CD4-positive, alpha-beta T cell treated with Interleukin-15 for 1 hour (primary cell): ENCODE measurements at regions not wholly inside any gene's neighbourhood (a gene's known extent, or its start where the extent isn't known, plus 50 kb on each side); places are given as distances from the start of the nearest gene placed in this dataset.
"Not testable (repeated sequence)": the region's sequence is repeated elsewhere in the genome, so short reads cannot be mapped to it uniquely, and the experiment has no call there.

Experiments
- DNase-seq: peaks from one replicate; pipeline ENCODE4 v3.0.0-alpha.2; 2020

DNA sequence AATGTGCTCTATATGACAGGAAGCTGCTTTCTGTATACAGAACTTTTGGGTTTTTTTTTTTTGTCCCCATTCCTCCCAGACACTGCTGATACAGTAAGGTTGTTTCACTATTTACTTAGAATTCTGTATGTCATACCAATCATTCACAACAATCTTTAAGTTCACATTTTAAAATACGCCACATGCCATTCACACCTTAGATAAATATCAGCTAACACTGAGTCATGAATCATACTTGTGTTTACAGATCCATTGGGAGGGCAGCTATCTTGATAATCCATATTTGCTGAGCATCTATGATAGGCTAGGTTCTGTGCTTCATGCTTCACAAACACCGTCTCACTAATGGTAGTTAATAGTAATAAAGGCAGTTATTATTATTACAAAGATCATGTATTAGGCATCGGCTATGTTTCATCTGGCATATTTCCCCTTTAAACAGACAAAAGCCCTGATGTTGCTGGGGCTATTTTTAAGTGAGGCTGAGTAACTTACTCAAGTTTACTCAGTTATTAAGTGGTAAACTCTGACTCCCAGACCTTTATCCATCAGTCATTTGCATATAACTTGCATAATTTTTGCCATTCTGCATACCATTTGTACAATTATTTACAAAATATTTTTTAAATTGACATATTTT lies 152.2 kb upstream of the HMHB1 start:
- DNase-seq: no peak

DNA sequence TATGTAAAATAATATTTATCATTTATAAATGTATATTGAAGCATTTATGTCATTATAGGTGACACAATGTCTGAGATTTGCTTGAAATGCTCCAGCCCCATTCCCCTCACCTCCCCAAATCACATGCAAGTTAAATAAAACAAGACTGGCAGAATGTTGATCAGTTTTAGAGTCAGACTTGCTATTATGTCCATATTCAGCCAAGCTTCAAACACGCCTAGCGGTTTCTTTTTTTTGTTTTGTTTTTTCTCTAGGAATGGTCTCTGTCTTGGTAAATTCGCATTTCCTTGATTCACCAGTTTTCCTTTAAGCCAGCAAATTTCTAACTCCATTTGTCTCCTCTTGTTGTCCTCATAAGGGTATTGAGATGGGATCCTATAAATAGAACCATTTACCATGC lies 153.0 kb upstream of the HMHB1 start:
- DNase-seq: no peak

DNA sequence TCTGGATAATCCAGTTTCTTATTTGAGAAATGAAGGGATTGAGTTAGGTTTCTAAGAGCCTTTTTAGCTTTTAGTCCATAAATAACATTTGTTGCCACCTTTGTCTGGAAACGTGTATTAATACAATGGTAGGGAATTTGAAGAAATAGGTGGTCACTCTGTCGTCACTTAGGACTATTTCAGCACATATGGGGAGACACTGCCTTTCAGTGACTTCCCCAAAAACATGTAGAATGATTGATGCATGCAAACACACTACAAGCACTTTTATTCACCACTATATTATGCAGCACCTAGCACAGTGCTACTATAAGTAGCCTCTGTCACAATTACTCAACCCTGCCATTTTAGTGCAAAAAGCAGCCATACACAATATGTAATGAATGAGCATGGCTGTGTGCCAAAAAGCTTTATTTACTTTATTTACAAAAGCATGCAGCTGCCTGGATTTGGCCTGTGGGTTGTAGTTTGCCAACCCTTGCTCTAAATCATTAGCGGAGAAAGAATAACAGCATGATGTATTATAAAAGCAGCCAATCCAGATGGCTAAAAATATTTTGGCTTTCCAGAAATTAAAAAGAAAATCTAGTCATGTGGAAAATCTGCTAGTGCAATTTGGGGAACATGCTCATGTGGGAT lies 154.2 kb upstream of the HMHB1 start:
- DNase-seq: no peak

GRCh38 chr5:143653766-143654282 lies 158.1 kb upstream of the HMHB1 start:
- DNase-seq: no peak

- no peak for DNase-seq
Measured at GRCh38 chr5:143653256-143653655, 158.7 kb upstream of the HMHB1 start.

GRCh38 chr5:143652108-143652700 lies 159.8 kb upstream of the HMHB1 start:
- DNase-seq: no peak

GRCh38 chr5:143649937-143650621 lies 161.9 kb upstream of the HMHB1 start:
- no peak for DNase-seq

GRCh38 chr5:143648696-143649095 lies 163.3 kb upstream of the HMHB1 start:
- no peak for DNase-seq

DNA sequence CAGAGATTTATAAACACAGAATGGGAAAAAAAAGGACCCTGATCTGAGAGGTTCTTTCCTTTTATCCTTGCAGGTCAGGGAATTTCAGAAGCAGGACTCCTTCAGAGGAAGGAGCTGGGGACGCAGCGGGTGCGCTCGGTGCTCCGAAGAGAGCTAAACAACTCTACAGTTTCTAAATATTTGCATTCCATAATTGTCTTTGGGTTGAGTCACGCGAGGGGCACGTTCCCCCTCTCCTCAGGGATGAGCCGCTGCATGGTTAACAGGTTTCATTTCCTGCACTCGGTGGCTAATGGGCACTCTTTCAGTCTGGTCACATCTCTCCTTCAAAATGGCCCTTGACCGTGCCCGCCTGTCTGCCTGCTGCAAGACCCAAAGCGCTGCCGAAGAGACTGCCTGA lies 165.0 kb upstream of the HMHB1 start:
- no peak for DNase-seq

- DNase-seq: no peak
Measured at GRCh38 chr5:143645356-143645755, 166.6 kb upstream of the HMHB1 start.

GRCh38 chr5:143644727-143645126 lies 167.2 kb upstream of the HMHB1 start:
- DNase-seq: no peak

DNA sequence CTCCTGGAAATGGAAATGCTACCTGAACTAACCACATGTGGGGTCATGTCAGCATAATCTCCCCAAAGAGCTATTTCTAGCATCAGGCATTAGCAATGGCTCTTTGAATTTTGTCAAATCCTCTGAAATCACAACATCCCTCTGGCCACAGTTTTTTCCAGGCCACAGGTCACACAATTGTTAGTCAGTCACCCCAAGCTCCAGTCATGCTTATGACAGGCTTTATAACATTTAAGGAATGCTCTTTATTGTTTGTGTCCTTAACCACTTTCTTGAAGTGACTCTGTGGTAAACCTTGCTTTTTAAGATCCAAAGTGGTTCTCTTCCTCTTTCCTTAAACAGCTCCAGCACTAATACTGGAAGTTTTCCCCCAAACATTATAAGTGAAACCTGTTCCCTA lies 169.2 kb upstream of the HMHB1 start:
- DNase-seq: no peak

GRCh38 chr5:143641549-143642355 lies 170.2 kb upstream of the HMHB1 start:
- DNase-seq: no peak

GRCh38 chr5:143638654-143639053 lies 173.3 kb upstream of the HMHB1 start:
- no peak for DNase-seq

GRCh38 chr5:143636931-143637528 lies 174.9 kb upstream of the HMHB1 start:
- no peak for DNase-seq

GRCh38 chr5:143635888-143636287 lies 176.1 kb upstream of the HMHB1 start:
- no peak for DNase-seq

DNA sequence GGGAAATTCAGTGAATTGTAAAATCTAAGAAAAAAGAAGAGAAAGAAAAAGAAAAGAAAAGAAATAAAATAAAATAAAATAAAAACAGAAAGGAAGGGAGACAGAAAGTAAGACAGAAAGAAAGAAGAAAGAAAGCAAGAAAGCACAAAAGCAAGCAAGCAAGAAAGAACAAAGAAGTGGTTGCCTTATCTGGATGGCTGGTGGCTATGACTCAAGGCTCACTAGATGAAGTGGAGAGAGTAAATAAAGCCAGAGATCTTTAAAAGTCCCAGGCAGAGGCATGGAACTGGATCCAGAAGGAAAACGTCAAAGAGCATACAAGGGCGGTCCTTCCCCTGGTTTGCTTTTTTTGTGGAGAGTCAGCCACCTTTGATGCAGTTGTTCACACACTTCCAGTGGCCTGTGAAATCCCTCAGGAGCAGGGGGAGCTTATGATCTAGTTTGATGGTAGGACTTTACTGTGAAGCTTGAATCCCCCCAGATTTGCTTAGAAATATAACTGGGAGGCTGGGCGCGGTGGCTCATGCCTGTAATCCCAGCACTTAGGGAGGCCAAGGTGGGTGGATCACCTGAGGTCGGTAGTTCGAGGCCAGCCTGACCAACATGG lies 176.7 kb upstream of the HMHB1 start:
- no peak for DNase-seq

DNA sequence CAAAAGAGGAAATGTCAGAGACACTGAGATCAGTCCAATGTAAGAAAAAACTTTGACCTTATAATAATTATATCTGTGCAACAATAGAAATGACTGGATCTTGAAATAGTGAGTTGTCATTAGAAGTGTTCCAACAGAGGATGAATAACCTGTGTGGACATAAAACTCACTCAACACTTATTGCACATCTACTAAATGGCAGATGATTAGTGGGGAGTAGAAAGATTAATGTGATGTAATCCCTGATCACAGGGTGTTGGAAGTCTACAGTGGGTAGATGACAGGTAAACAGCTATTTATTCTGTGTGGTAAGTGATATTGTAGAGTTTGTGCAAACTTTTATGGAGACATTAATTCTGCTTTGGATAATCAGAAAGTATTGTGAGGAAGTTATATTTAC lies 177.3 kb upstream of the HMHB1 start:
- no peak for DNase-seq

DNA sequence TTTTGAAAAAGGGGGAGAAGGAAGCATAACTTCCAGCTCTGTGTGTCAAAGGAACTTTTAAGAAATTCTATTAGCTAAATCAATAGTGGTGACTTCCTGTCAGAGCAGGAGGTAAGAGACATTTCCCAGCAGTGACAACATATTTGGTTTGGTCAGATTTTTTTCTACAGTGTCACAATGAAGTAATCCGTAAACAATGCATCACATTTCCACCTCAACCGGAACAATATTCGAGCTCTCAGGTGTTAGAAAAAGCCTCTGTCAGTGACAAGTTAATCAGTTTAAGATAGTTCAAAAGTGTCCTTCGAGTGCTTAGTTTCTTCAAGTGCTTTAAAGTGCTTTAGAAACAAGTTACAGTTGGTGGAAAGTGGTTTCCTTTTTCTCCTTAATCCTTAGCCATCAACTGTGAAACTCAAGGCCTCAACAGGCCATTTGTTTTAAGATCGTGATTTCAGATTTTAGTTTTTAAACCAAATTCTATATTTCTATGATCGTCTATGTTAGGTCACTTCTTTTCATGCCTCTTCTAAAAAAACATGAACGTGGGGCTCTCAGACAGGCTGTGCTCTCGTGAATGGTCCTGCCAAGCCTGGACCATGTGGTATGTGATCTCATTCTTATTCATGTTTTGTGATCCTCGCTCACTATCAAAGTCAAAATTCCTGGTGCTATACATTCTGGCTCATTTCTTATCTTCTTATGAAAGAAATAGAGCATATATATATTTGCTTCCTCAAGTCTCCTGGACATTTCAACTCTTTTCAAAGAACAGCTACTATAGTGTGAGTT lies 181.9 kb upstream of the HMHB1 start:
- DNase-seq: no peak

- DNase-seq: not testable (repeated sequence)
Measured at GRCh38 chr5:143625048-143625447, 186.9 kb upstream of the HMHB1 start.

- no peak for DNase-seq
Measured at GRCh38 chr5:143624465-143624864, 187.5 kb upstream of the HMHB1 start.
